ENCODE measurements at regions not wholly inside any gene's neighbourhood (a gene's known extent, or its start where the extent isn't known, plus 50 kb on each side); places are given as distances from the start of the nearest gene placed in this dataset.
"Not testable (repeated sequence)": the region's sequence is repeated elsewhere in the genome, so short reads cannot be mapped to it uniquely, and the experiment has no call there.

- no peak for DNase-seq (ENCODE audit: low read depth in 3 of 3)
These were observed 822.9 kb downstream of the BRD1 start for GRCh38 chr22:49004484-49005399.

GRCh38 chr22:48997605-48998004, 830.1 kb downstream of the BRD1 start:
- DNase-seq (ENCODE audit: low read depth in 3 of 3) = not testable (repeated sequence)

- DNase-seq (ENCODE audit: low read depth in 3 of 3) = no peak
These were observed 834.0 kb downstream of the BRD1 start for GRCh38 chr22:48993655-48994054.

GRCh38 chr22:48984639-48985038, 843.0 kb downstream of the BRD1 start:
- no peak for DNase-seq (ENCODE audit: low read depth in 3 of 3)

- DNase-seq (ENCODE audit: low read depth in 3 of 3) = no peak
These were observed 845.3 kb downstream of the BRD1 start for GRCh38 chr22:48982321-48982905.

GRCh38 chr22:48981371-48982061, 846.2 kb downstream of the BRD1 start:
- DNase-seq (ENCODE audit: low read depth in 3 of 3) = no peak

- no peak for DNase-seq (ENCODE audit: low read depth in 3 of 3)
These were observed 846.8 kb downstream of the BRD1 start for GRCh38 chr22:48980918-48981317.

- DNase-seq (ENCODE audit: low read depth in 3 of 3) = no peak
These were observed 847.3 kb downstream of the BRD1 start for GRCh38 chr22:48980409-48980808.

GRCh38 chr22:48979482-48979881, 848.2 kb downstream of the BRD1 start:
- no peak for DNase-seq (ENCODE audit: low read depth in 3 of 3)

- DNase-seq (ENCODE audit: low read depth in 3 of 3) = no peak
These were observed 850.8 kb downstream of the BRD1 start for GRCh38 chr22:48976556-48977535.

GRCh38 chr22:48975886-48976285, 851.8 kb downstream of the BRD1 start:
- no peak for DNase-seq (ENCODE audit: low read depth in 3 of 3)

- no peak for DNase-seq (ENCODE audit: low read depth in 3 of 3)
These were observed 852.3 kb downstream of the BRD1 start for GRCh38 chr22:48975316-48975741.

GRCh38 chr22:48974443-48975315, 853.0 kb downstream of the BRD1 start:
- no peak for DNase-seq (ENCODE audit: low read depth in 3 of 3)

GRCh38 chr22:48973694-48974041, 854.0 kb downstream of the BRD1 start:
- no peak for DNase-seq (ENCODE audit: low read depth in 3 of 3)

- no peak for DNase-seq (ENCODE audit: low read depth in 3 of 3)
These were observed 854.5 kb downstream of the BRD1 start for GRCh38 chr22:48972979-48973693.

GRCh38 chr22:48968201-48968959, 859.3 kb downstream of the BRD1 start:
- peak in 1 of 3 experiments; percentile 10 for DNase-seq (ENCODE audit: low read depth in 3 of 3)

- DNase-seq (ENCODE audit: low read depth in 3 of 3) = no peak
These were observed 864.3 kb downstream of the BRD1 start for GRCh38 chr22:48963405-48963804.

- no peak for DNase-seq (ENCODE audit: low read depth in 3 of 3)
These were observed 866.0 kb downstream of the BRD1 start for GRCh38 chr22:48961705-48962104.
